ENCODE measurements at regions not wholly inside any gene's neighbourhood (a gene's known extent, or its start where the extent isn't known, plus 50 kb on each side); places are given as distances from the start of the nearest gene placed in this dataset.

GRCh38 chr16:64172652-64173051, 949.2 kb downstream of the CDH11 start:
- TF ChIP-seq POLR2AphosphoS5 (IDR thresholded peaks at IDR 0.05; ENCODE audit: low read depth, low read length), result no peak
- TF ChIP-seq, protein P1, sequence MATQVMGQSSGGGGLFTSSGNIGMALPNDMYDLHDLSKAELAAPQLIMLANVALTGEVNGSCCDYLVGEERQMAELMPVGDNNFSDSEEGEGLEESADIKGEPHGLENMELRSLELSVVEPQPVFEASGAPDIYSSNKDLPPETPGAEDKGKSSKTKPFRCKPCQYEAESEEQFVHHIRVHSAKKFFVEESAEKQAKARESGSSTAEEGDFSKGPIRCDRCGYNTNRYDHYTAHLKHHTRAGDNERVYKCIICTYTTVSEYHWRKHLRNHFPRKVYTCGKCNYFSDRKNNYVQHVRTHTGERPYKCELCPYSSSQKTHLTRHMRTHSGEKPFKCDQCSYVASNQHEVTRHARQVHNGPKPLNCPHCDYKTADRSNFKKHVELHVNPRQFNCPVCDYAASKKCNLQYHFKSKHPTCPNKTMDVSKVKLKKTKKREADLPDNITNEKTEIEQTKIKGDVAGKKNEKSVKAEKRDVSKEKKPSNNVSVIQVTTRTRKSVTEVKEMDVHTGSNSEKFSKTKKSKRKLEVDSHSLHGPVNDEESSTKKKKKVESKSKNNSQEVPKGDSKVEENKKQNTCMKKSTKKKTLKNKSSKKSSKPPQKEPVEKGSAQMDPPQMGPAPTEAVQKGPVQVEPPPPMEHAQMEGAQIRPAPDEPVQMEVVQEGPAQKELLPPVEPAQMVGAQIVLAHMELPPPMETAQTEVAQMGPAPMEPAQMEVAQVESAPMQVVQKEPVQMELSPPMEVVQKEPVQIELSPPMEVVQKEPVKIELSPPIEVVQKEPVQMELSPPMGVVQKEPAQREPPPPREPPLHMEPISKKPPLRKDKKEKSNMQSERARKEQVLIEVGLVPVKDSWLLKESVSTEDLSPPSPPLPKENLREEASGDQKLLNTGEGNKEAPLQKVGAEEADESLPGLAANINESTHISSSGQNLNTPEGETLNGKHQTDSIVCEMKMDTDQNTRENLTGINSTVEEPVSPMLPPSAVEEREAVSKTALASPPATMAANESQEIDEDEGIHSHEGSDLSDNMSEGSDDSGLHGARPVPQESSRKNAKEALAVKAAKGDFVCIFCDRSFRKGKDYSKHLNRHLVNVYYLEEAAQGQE (IDR thresholded peaks at IDR 0.05; ENCODE audit: insufficient read depth in 1 of 2, low read depth in 2 of 2, low read length in 2 of 2), result no peak

All from PFSK-1 (cell line).